A549 (cell line): ENCODE measurements at regions not wholly inside any gene's neighbourhood (a gene's known extent, or its start where the extent isn't known, plus 50 kb on each side); places are given as distances from the start of the nearest gene placed in this dataset.

ENCODE experiments used
- ATOH8 ChIP-seq: fragments of 250-450 bp; sonication (Bioruptor Pico); IDR thresholded peaks from 2 replicates; pipeline ENCODE4 v1.5.0; 2020; ENCODE audit warnings: low read depth, mild to moderate bottlenecking, moderate library complexity
- CTCF ChIP-seq: fragments of >200 bp; sonication (Bioruptor Twin); formaldehyde crosslinking; IDR thresholded peaks from 3 replicates; pipeline ENCODE4 v1.5.1; 2016
- EP300 ChIP-seq, 2 experiments: fragments of >200 bp; sonication (Bioruptor Twin); formaldehyde crosslinking; IDR thresholded peaks; 2 replicates in 1 of 2; 3 replicates in 1 of 2; pipeline ENCODE4 v1.6.1; 2016 to 2017
- FOSL2 ChIP-seq, 2 experiments: fragments of 450-650 bp in 1 of 2; fragments of >200 bp in 1 of 2; sonication (Bioruptor Twin) in 1 of 2; formaldehyde crosslinking; IDR thresholded peaks; 2 replicates each; pipeline versions ENCODE4 v1.5.0 to v1.6.1; 2016 to 2020; ENCODE audit warnings: mild to moderate bottlenecking in 1 of 2, moderate library complexity in 1 of 2
- KDM1A ChIP-seq: fragments of 200-600 bp; sonication (generic); IDR thresholded peaks from 2 replicates; pipeline ENCODE4 v1.6.1; 2016; ENCODE audit warnings: low read depth, mild to moderate bottlenecking
- POLR2A ChIP-seq: IDR thresholded peaks from 2 replicates; pipeline ENCODE4 v1.6.1; 2012; ENCODE audit warnings: mild to moderate bottlenecking, low read length
- POLR2AphosphoS2 ChIP-seq: conservative IDR thresholded peaks from 2 replicates; pipeline ENCODE4 v1.6.1; 2012; ENCODE audit warnings: low read length, improper control_type of control experiment, inconsistent platforms
- RCOR1 ChIP-seq: fragments of 150-350 bp; IDR thresholded peaks from 2 replicates; pipeline ENCODE4 v1.6.1; 2014; ENCODE audit warnings: antibody characterized with exemption, low read length, low read depth
- SMC3 ChIP-seq: fragments of >200 bp; sonication (Bioruptor Twin); formaldehyde crosslinking; IDR thresholded peaks from 3 replicates; pipeline ENCODE4 v1.6.1; 2018; ENCODE audit warnings: inconsistent platforms
- TP53 ChIP-seq: fragments of 250-450 bp; sonication (Bioruptor Pico); IDR thresholded peaks from 2 replicates; pipeline ENCODE4 v1.5.0; 2021; ENCODE audit warnings: mild to moderate bottlenecking, moderate library complexity
- ZC3H11A ChIP-seq: fragments of 450-650 bp; IDR thresholded peaks from 2 replicates; pipeline ENCODE4 v1.6.1; 2014; ENCODE audit warnings: antibody characterized with exemption, mild to moderate bottlenecking
- TF ChIP-seq, protein P1 (sequence below): fragments of 200-600 bp; sonication (generic); IDR thresholded peaks from 2 replicates; pipeline ENCODE4 v1.6.1; 2016; ENCODE audit warnings: antibody characterized with exemption, mild to moderate bottlenecking, moderate library complexity

- TF ChIP-seq CTCF (no peak), ZC3H11A (no peak), RCOR1 (no peak), FOSL2 (IDR thresholded peaks at IDR 0.05) (no peak), FOSL2 (CRISPR knock-in tag; IDR thresholded peaks at IDR 0.05) (no peak), POLR2A (no peak), POLR2AphosphoS2 (no peak), ATOH8 (CRISPR knock-in tag) (no peak), KDM1A (no peak), TP53 (CRISPR knock-in tag) (no peak), SMC3 (no peak), EP300 (IDR thresholded peaks at IDR 0.05) (no peak)
- TF ChIP-seq, protein P1, sequence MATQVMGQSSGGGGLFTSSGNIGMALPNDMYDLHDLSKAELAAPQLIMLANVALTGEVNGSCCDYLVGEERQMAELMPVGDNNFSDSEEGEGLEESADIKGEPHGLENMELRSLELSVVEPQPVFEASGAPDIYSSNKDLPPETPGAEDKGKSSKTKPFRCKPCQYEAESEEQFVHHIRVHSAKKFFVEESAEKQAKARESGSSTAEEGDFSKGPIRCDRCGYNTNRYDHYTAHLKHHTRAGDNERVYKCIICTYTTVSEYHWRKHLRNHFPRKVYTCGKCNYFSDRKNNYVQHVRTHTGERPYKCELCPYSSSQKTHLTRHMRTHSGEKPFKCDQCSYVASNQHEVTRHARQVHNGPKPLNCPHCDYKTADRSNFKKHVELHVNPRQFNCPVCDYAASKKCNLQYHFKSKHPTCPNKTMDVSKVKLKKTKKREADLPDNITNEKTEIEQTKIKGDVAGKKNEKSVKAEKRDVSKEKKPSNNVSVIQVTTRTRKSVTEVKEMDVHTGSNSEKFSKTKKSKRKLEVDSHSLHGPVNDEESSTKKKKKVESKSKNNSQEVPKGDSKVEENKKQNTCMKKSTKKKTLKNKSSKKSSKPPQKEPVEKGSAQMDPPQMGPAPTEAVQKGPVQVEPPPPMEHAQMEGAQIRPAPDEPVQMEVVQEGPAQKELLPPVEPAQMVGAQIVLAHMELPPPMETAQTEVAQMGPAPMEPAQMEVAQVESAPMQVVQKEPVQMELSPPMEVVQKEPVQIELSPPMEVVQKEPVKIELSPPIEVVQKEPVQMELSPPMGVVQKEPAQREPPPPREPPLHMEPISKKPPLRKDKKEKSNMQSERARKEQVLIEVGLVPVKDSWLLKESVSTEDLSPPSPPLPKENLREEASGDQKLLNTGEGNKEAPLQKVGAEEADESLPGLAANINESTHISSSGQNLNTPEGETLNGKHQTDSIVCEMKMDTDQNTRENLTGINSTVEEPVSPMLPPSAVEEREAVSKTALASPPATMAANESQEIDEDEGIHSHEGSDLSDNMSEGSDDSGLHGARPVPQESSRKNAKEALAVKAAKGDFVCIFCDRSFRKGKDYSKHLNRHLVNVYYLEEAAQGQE: no peak
Observed at GRCh38 chr15:85956532-85957275, 123.0 kb upstream of the AGBL1 start.
